NT2/D1 (cell line): ENCODE measurements at regions not wholly inside any gene's neighbourhood (a gene's known extent, or its start where the extent isn't known, plus 50 kb on each side); places are given as distances from the start of the nearest gene placed in this dataset.

Experiments
- YY1 ChIP-seq: IDR thresholded peaks from 2 replicates; pipeline ENCODE4 v1.6.1; 2011; ENCODE audit not compliant: insufficient read length, insufficient read depth
- ZNF274 ChIP-seq: IDR thresholded peaks from 2 replicates; pipeline ENCODE4 v1.6.1; 2011; ENCODE audit warnings: mild to moderate bottlenecking, low read depth, low read length

GRCh38 chr6:163827143-163827542, 412.6 kb downstream of the QKI start:
- TF ChIP-seq ZNF274 = no peak
- no peak for TF ChIP-seq YY1
